ENCODE measurements at regions not wholly inside any gene's neighbourhood (a gene's known extent, or its start where the extent isn't known, plus 50 kb on each side); places are given as distances from the start of the nearest gene placed in this dataset.
A peak's percentile ranks its signal among the peaks of the same experiment; 100 is the strongest.

GRCh38 chr2:2825062-2825461, 494.0 kb upstream of the MYT1L start:
- H2BK12ac ChIP-seq (ENCODE audit: low read depth, low read length): no peak overlapping the region
- no peak overlapping the region for H2BK120ac ChIP-seq (replicated peaks; ENCODE audit: low read depth, low read length)

More at GRCh38 chr2:2825062-2825461, 494.0 kb upstream of the MYT1L start:
- Histone ChIP-seq H4K5ac (ENCODE audit: insufficient read length, low read depth, low read length) (no peak overlapping the region), H3K56ac (replicated peaks; ENCODE audit: insufficient read length, low read depth, low read length) (no peak overlapping the region), H3K4me3 (ENCODE audit: extremely low read depth in 1 of 4, insufficient read depth in 2 of 4, low read depth in 3 of 4, low read length in 4 of 4) (no peak overlapping the region), H3K9me3 (ENCODE audit: insufficient read depth in 2 of 2, low read depth in 1 of 2, low read length in 1 of 2) (no peaks in the 10 kb centered on the region; a peak in 1 of 4 replicates), H3K18ac (ENCODE audit: extremely low read depth, low read length) (no peak overlapping the region), H4K8ac (ENCODE audit: extremely low read depth, insufficient read depth, low read length) (no peak overlapping the region), H2BK5ac (ENCODE audit: low read depth, low read length) (no peak overlapping the region), H3K4me2 (ENCODE audit: insufficient read depth in 1 of 2, low read depth in 2 of 2, low read length in 2 of 2) (no peak overlapping the region), H3K36me3 (ENCODE audit: control insufficient read depth in 2 of 4, insufficient read depth in 4 of 4, low read length in 3 of 4) (no peaks in the 10 kb centered on the region), H3K27me3 (replicated peaks in 1 of 4; ENCODE audit: control insufficient read depth in 3 of 4, extremely low read depth in 1 of 4, insufficient read depth in 3 of 4, low read length in 3 of 4) (no peaks in the 10 kb centered on the region), H4K20me1 (replicated peaks in 1 of 2; ENCODE audit: control insufficient read depth in 1 of 2, insufficient read depth in 2 of 2, low read length in 2 of 2) (no peaks in the 10 kb centered on the region), H3K27ac (ENCODE audit: low read depth, low read length) (no peak overlapping the region), H2AK5ac (ENCODE audit: low read depth, low read length) (no peak overlapping the region), H3K23me2 (ENCODE audit: low read depth, low read length) (no peaks in the 10 kb centered on the region), H4K91ac (replicated peaks; ENCODE audit: insufficient read length, low read length) (no peak overlapping the region), H3K4ac (replicated peaks; ENCODE audit: insufficient read length, low read depth, low read length) (peak overlapping the region; percentile 7), H3K23ac (ENCODE audit: insufficient read length) (no peak overlapping the region), H2AFZ (ENCODE audit: low read length) (no peak overlapping the region), H3K79me2 (ENCODE audit: control insufficient read depth in 1 of 2, insufficient read depth in 2 of 2, low read length in 2 of 2) (no peaks in the 10 kb centered on the region), H3K79me1 (ENCODE audit: low read depth, low read length) (no peaks in the 10 kb centered on the region), H2BK20ac (ENCODE audit: low read length) (no peak overlapping the region), H3K9ac (replicated peaks in 1 of 4; ENCODE audit: extremely low read depth in 1 of 4, low read depth in 3 of 4, low read length in 3 of 4) (no peak overlapping the region; a peak in 1 of 7 replicates), H3K4me1 (replicated peaks in 1 of 4; ENCODE audit: control insufficient read depth in 3 of 4, insufficient read depth in 4 of 4, low read length in 3 of 4) (no peaks in the 10 kb centered on the region), H3K14ac (ENCODE audit: insufficient read length) (peak overlapping the region; percentile 19), H2BK15ac (ENCODE audit: low read length) (no peak overlapping the region)
- ChIA-PET POLR2A (ENCODE audit: partially characterized antibody) (no interaction called here), CTCF (ENCODE audit: partially characterized antibody) (no interaction called here)
- FAIRE-seq (no peak), DNase-seq (ENCODE audit: low read depth in 1 of 2, low spot score in 2 of 2) (peak in 1 of 2 experiments; percentile 6)
- TF ChIP-seq SIRT6 (IDR thresholded peaks at IDR 0.05; ENCODE audit: low read length) (no peak), SP1 (IDR thresholded peaks at IDR 0.05; ENCODE audit: low read depth, low read length) (no peak), CEBPB (IDR thresholded peaks at IDR 0.05; ENCODE audit: low read depth, low read length) (no peak), SIX5 (IDR thresholded peaks at IDR 0.05; ENCODE audit: low read depth, low read length) (no peak), YY1 (IDR thresholded peaks at IDR 0.05; ENCODE audit: low read depth, low read length) (no peak), KDM1A (IDR thresholded peaks at IDR 0.05; ENCODE audit: borderline replicate concordance, low read length) (no peak), HDAC2 (IDR thresholded peaks at IDR 0.05; ENCODE audit: borderline replicate concordance in 1 of 2, low read depth in 2 of 2, low read length in 2 of 2) (no peak), POLR2A (IDR thresholded peaks at IDR 0.05; ENCODE audit: control extremely low read depth in 1 of 2, low read depth in 2 of 2, low read length in 2 of 2) (no peak), MAFK (IDR thresholded peaks at IDR 0.05; ENCODE audit: low read depth, low read length) (no peak), POLR2AphosphoS5 (IDR thresholded peaks at IDR 0.05; ENCODE audit: low read depth, low read length) (no peak), TBP (IDR thresholded peaks at IDR 0.05; ENCODE audit: low read depth, low read length) (no peak), CTCF (IDR thresholded peaks at IDR 0.05; ENCODE audit: control extremely low read depth in 1 of 3, insufficient read depth in 1 of 3, low read depth in 1 of 3, low read length in 3 of 3) (no peak), CBX8 (IDR thresholded peaks at IDR 0.05; ENCODE audit: borderline replicate concordance, low read depth, low read length) (no peak)
- 91% methylated on average over 9 of the region's 9 CpGs; no CpG with 5 or more reads in 1 of the 2 experiments for WGBS, 2 experiments (ENCODE audit: extremely low coverage in 1 of 2, insufficient coverage in 1 of 2, insufficient read length in 1 of 2, insufficient replicate concordance in 2 of 2, low coverage in 1 of 2, low lambda C conversion rate in 2 of 2, missing lambda C conversion rate in 1 of 2)

Measured in H1 (cell line).